Lower leg skin (tissue), 4 donors: ENCODE measurements at regions not wholly inside any gene's neighbourhood (a gene's known extent, or its start where the extent isn't known, plus 50 kb on each side); places are given as distances from the start of the nearest gene placed in this dataset.

ENCODE experiments used
- DNase-seq, 2 donors: peaks; one replicate each; pipeline ENCODE4 v3.0.0-alpha.2; 2019; ENCODE audit warnings: low spot score in 2 of 2
- H3K4me3 ChIP-seq: fragments of 200-600 bp; sonication (generic); 2 replicates; pipeline ENCODE4 v1.5.1; 2017; ENCODE audit warnings: mild to moderate bottlenecking, low read depth; ENCODE audit not compliant: poor library complexity, severe bottlenecking
- POLR2A ChIP-seq, 2 donors: fragments of 450-650 bp; IDR thresholded peaks; one replicate each; pipeline ENCODE4 v1.6.1; 2016 to 2017; ENCODE audit warnings: antibody characterized with exemption in 2 of 2, mild to moderate bottlenecking in 1 of 2, moderate library complexity in 1 of 2
- WGBS, 2 donors: methylation state at CpG; one replicate each; pipeline ENCODE4 v1.1.5; 2018; 5-methylcytosine and 5-hydroxymethylcytosine counted together
- intact Hi-C: fragments of 100-400 bp; cut with DNase I; formaldehyde crosslinking; loops from one replicate; pipeline ENCODE4 v1.15.0; 2023; ENCODE audit warnings: low total_unique reads
- TF ChIP-seq, protein P1 (sequence below), 3 donors: fragments of 450-650 bp; IDR thresholded peaks; one replicate each; pipeline ENCODE4 v1.5.1; 2016; ENCODE audit warnings: antibody characterized with exemption in 3 of 3, mild to moderate bottlenecking in 3 of 3, moderate library complexity in 2 of 3

DNA sequence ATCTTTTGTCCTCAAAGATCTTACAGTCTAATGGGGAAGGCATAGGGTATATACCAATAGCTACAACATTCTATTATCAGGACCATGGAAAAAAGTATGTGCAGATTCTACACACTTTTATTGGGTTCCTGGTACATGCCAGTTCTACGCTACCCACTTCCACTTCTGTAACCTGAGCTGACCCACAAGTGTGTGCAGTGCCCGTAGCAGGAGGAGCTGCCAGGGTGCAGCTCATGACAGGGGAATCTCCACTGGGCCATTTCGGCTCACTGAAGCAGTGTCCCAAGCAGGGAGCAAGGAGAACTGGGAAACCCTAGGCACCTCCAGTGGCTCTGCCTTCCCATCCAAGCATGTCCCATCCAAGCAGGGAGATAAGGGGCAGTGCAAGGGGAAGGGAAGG is 60.4 kb downstream of the FOXI1 start:
- no peak for TF ChIP-seq POLR2A (IDR thresholded peaks at IDR 0.05)
- TF ChIP-seq, protein P1, sequence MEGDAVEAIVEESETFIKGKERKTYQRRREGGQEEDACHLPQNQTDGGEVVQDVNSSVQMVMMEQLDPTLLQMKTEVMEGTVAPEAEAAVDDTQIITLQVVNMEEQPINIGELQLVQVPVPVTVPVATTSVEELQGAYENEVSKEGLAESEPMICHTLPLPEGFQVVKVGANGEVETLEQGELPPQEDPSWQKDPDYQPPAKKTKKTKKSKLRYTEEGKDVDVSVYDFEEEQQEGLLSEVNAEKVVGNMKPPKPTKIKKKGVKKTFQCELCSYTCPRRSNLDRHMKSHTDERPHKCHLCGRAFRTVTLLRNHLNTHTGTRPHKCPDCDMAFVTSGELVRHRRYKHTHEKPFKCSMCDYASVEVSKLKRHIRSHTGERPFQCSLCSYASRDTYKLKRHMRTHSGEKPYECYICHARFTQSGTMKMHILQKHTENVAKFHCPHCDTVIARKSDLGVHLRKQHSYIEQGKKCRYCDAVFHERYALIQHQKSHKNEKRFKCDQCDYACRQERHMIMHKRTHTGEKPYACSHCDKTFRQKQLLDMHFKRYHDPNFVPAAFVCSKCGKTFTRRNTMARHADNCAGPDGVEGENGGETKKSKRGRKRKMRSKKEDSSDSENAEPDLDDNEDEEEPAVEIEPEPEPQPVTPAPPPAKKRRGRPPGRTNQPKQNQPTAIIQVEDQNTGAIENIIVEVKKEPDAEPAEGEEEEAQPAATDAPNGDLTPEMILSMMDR (IDR thresholded peaks at IDR 0.05) = no peak
- intact Hi-C loops = no loop called here
- 83 to 96% methylated on average over 3 of the region's 3 CpGs for WGBS, 2 donors
- no peak overlapping the region for H3K4me3 ChIP-seq
- no peak for DNase-seq

DNA sequence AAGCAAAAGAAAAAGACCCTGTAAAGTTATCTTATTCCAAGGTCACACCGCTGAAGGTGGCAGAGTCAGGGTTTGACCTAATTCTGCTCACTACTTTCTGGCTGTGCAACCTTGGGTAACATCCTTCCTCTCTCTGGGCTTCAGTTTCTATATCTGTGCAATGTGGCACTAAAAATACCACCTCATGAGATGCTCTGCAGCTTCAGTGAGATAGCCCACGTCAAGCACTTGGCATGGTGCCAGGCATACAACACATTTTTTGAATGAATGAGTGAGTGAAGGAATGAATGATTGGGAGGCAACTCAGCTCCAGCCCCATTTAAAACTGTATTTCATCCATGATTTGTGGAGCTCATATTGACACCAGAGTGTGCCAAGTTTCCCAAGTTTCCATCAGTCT is 62.3 kb downstream of the FOXI1 start:
- no peak overlapping the region for H3K4me3 ChIP-seq
- WGBS, 2 donors = 72 to 91% methylated on average over 2 of the region's 2 CpGs
- intact Hi-C loops = no loop called here
- TF ChIP-seq, protein P1 (IDR thresholded peaks at IDR 0.05) = no peak
- TF ChIP-seq POLR2A (IDR thresholded peaks at IDR 0.05) = no peak
- no peak for DNase-seq

DNA sequence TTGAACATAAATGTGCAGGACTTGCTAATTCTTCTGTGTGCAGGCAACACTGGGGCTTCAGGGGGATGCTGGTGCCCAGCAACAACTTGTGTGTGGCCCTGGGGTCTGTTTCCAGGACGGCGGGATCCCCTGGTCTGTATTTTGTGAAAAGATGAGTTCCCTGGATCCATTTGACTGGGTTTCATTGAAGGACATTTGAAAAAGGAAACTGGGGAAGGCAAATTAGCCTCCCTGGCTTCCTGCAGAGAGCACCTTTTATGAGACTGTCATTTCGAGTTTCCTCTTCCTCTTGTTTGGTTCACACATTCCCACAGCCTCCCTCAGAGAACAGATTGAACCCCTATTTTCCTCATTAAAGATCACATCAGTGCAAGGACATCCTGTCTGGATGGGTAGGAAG is 63.1 kb downstream of the FOXI1 start:
- WGBS, 2 donors = 75 to 86% methylated on average over 3 of the region's 3 CpGs
- no peak for TF ChIP-seq POLR2A (IDR thresholded peaks at IDR 0.05)
- TF ChIP-seq, protein P1 (IDR thresholded peaks at IDR 0.05) = no peak
- H3K4me3 ChIP-seq = no peak overlapping the region
- intact Hi-C loops = no loop called here
- no peak for DNase-seq

DNA sequence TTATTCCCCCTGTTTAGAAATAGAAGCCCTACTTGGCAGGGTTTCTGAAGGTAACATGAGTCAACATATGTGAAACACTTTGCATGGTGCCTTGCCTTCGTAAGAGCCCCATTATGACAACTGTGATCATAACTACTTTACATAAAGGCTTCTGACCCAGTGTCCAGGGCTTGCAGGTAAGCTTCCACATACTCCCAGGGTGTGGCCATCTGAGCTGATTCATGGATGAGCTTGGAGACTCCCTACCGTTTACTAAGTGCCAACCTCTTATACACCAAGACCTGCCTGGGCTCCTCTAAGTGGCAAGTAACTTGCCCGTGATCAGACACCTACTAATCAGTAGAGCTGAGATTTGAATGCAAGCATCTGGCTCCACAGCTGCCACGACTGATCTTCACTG is 62.8 kb upstream of the C5orf58 start:
- 52 to 64% methylated on average over 4 of the region's 4 CpGs for WGBS, 2 donors
- no peak for TF ChIP-seq POLR2A (IDR thresholded peaks at IDR 0.05)
- TF ChIP-seq, protein P1 (IDR thresholded peaks at IDR 0.05) = no peak
- DNase-seq = no peak

DNA sequence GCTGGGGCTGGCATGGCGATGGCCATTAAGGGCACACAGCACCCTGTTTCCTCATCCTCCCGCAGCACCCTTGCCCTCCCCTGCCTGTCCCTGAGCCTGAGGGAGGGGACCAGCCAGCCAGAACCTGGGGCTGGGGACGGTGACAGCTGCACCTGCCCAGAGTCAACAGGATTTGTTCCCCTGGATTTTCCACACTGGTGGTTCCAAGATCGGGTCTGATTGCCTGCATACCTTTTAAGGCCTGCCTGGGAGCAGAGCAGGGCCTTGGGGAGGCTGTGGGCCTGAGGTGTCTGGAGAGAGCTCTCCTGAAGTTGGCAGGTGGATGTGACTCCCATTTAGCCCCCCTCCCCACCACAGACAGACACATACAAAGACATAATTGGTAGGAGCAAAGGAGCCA is 61.0 kb upstream of the C5orf58 start:
- 84 to 91% methylated on average over 3 to 4 of the region's 4 CpGs for WGBS, 2 donors
- intact Hi-C loops = no loop called here
- TF ChIP-seq POLR2A (IDR thresholded peaks at IDR 0.05) = no peak
- TF ChIP-seq, protein P1 (IDR thresholded peaks at IDR 0.05) = no peak
- DNase-seq = no peak
- no peak overlapping the region for H3K4me3 ChIP-seq

More for the DNA sequence above, 62.8 kb upstream of the C5orf58 start:
- H3K4me3 ChIP-seq = no peak overlapping the region
- intact Hi-C loops = no loop called here

DNA sequence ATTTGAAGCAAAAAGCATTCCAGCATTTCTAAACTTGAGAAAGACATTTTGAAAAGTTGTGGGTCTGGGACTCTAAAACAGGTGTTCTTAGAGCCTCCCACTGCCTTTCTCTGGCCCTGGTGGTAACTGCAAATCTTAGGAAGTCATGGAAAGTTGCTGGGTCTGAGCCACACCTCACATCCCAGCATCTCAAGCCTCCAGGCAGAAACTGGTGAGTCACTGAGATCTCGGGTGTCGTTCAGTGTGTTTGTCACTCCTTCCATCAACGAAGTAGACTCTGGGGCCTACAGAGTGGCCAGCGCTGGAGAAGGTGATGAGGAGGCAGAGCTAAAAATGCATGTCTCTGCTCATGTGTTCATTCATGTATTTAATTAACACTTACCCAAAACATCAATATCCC is 59.6 kb upstream of the C5orf58 start:
- no peak for TF ChIP-seq POLR2A (IDR thresholded peaks at IDR 0.05)
- TF ChIP-seq, protein P1 (IDR thresholded peaks at IDR 0.05) = no peak
- intact Hi-C loops = no loop called here
- 42 to 52% methylated on average over 4 of the region's 4 CpGs for WGBS, 2 donors

More for the DNA sequence above, 59.6 kb upstream of the C5orf58 start:
- no peak overlapping the region for H3K4me3 ChIP-seq
- DNase-seq = no peak
